Calu3 (cell line): ENCODE measurements at regions not wholly inside any gene's neighbourhood (a gene's known extent, or its start where the extent isn't known, plus 50 kb on each side); places are given as distances from the start of the nearest gene placed in this dataset.

Experiments used
- BruUV-seq: library from RNA; stranded (reverse); fragments of 400-500 nt; replicated peaks from 2 replicates; lab custom pipeline; 2021; lab: Mats Ljungman, UMichigan
- CTCF ChIA-PET: fragments of 300-600 bp; sonication (Branson Sonifier 250); formaldehyde crosslinking; loops from one replicate; lab custom pipeline; 2022; ENCODE audit warnings: antibody characterized with exemption; lab: Charles Lee
- DNase-seq: peaks from one replicate; pipeline ENCODE4 v3.0.0; 2022
- H3K27ac Mint-ChIP-seq: one replicate; pipeline ENCODE4 v1.8.0; 2022; ENCODE audit warnings: mixed read lengths; ENCODE audit not compliant: unreplicated experiment
- H3K27me3 Mint-ChIP-seq: one replicate; pipeline ENCODE4 v1.8.0; 2022; ENCODE audit warnings: mixed read lengths; ENCODE audit not compliant: unreplicated experiment
- H3K36me3 Mint-ChIP-seq: one replicate; pipeline ENCODE4 v1.8.0; 2022; ENCODE audit warnings: mild to moderate bottlenecking, moderate library complexity, mixed read lengths; ENCODE audit not compliant: insufficient read depth, unreplicated experiment
- H3K4me1 Mint-ChIP-seq: one replicate; pipeline ENCODE4 v1.8.0; 2022; ENCODE audit warnings: mild to moderate bottlenecking, low read depth, mixed read lengths; ENCODE audit not compliant: unreplicated experiment
- H3K4me3 Mint-ChIP-seq: one replicate; pipeline ENCODE4 v1.8.0; 2022; ENCODE audit warnings: mild to moderate bottlenecking, low read depth, moderate library complexity, mixed read lengths; ENCODE audit not compliant: unreplicated experiment
- H3K9me3 Mint-ChIP-seq: one replicate; pipeline ENCODE4 v1.8.0; 2022; ENCODE audit warnings: low read depth, mixed read lengths; ENCODE audit not compliant: unreplicated experiment
- CTCF ChIP-seq: fragments of 200-600 bp; IDR thresholded peaks from one replicate; pipeline ENCODE4 v1.8.0; 2022; ENCODE audit warnings: antibody characterized with exemption; ENCODE audit not compliant: unreplicated experiment
- intact Hi-C: fragments of 100-400 bp; cut with micrococcal nuclease; formaldehyde crosslinking; loops from one replicate; pipeline ENCODE4 v1.10.0; 2022; ENCODE audit not compliant: unreplicated experiment

- Mint-ChIP-seq H3K4me1 (no peaks in the 10 kb centered on the region), H3K9me3 (no peaks in the 10 kb centered on the region), H3K27me3 (no peaks in the 10 kb centered on the region), H3K36me3 (no peaks in the 10 kb centered on the region), H3K27ac (no peak overlapping the region), H3K4me3 (no peak overlapping the region)
- intact Hi-C loops: no loop called here
- DNase-seq: no peak
- CTCF ChIA-PET: no interaction called here
- no TSS peak for BruUV-seq
- no peak for TF ChIP-seq CTCF
Observed at GRCh38 chr14:71415404-71415690, 508.1 kb downstream of the PCNX1 start.

GRCh38 chr14:71416392-71416791, 509.1 kb downstream of the PCNX1 start:
- no peaks in the 10 kb centered on the region for H3K36me3 Mint-ChIP-seq
- no peaks in the 10 kb centered on the region for H3K4me1 Mint-ChIP-seq
- TF ChIP-seq CTCF: no peak
- no peaks in the 10 kb centered on the region for H3K27me3 Mint-ChIP-seq
- intact Hi-C loops: no loop called here
- CTCF ChIA-PET: no interaction called here
- no TSS peak for BruUV-seq
- no peak for DNase-seq
- no peak overlapping the region for H3K27ac Mint-ChIP-seq
- no peak overlapping the region for H3K4me3 Mint-ChIP-seq
- no peaks in the 10 kb centered on the region for H3K9me3 Mint-ChIP-seq

- no peak for TF ChIP-seq CTCF
- H3K27ac Mint-ChIP-seq: no peak overlapping the region
- no peaks in the 10 kb centered on the region for H3K9me3 Mint-ChIP-seq
- CTCF ChIA-PET: no interaction called here
- no peak overlapping the region for H3K4me3 Mint-ChIP-seq
- DNase-seq: no peak
- BruUV-seq: no TSS peak
- no peaks in the 10 kb centered on the region for H3K27me3 Mint-ChIP-seq
- no peaks in the 10 kb centered on the region for H3K36me3 Mint-ChIP-seq
- no peaks in the 10 kb centered on the region for H3K4me1 Mint-ChIP-seq
- intact Hi-C loops: loop anchor here (1.0 kb wide), 1 partner anchor 27 kb away; no protein-coding TSS in a partner anchor
Observed at GRCh38 chr14:71418532-71419245, 511.4 kb downstream of the PCNX1 start.

- no peak overlapping the region for H3K4me3 Mint-ChIP-seq
- H3K27me3 Mint-ChIP-seq: no peaks in the 10 kb centered on the region
- no peaks in the 10 kb centered on the region for H3K36me3 Mint-ChIP-seq
- no TSS peak for BruUV-seq
- CTCF ChIA-PET: no interaction called here
- H3K4me1 Mint-ChIP-seq: no peaks in the 10 kb centered on the region
- H3K27ac Mint-ChIP-seq: no peak overlapping the region
- peaks cover 5% of the 10 kb centered on the region for H3K9me3 Mint-ChIP-seq
- intact Hi-C loops: no loop called here
- no peak for TF ChIP-seq CTCF
- no peak for DNase-seq
Observed at GRCh38 chr14:71423481-71423880, 508.7 kb upstream of the RGS6 start.
